ENCODE measurements at regions not wholly inside any gene's neighbourhood (a gene's known extent, or its start where the extent isn't known, plus 50 kb on each side); places are given as distances from the start of the nearest gene placed in this dataset.

DNA sequence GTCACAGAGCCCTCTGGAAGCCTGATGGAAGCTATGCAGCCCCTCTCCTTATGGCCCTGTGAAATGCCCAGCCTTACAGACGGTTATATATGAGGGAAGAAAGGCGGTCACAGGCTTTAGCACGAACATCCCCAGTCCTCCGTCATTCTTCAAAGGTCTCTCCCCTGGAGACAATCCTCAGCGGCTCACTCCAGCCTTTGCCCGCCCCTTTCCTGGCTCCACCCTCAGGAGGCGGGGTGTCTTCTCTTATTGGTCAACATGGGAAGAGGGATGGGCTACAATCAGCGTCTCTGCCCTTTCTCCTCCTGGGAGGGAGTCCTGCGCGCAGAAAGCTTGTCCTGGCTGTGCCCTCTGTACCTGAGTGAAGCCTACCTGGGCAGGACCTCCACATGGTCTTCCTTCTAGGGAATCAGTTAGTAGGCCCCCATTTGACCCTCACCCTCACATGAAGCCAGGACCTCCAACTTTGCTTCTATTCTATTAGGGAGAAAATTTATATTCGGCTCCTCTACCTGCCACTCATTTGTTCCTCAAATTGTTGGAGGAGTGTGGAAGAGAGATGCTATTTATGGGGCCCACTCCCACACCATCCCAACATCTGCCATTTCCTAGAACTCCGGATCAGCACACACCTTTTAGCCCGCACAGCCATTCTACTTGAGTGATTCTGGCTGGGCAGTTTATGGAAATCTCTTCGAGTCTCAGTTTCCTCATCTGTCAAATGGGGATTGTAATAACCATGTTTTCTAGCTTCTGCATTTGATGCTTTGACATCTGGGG is 112.9 kb upstream of the SLC6A11 start:
- TF ChIP-seq, protein P1, sequence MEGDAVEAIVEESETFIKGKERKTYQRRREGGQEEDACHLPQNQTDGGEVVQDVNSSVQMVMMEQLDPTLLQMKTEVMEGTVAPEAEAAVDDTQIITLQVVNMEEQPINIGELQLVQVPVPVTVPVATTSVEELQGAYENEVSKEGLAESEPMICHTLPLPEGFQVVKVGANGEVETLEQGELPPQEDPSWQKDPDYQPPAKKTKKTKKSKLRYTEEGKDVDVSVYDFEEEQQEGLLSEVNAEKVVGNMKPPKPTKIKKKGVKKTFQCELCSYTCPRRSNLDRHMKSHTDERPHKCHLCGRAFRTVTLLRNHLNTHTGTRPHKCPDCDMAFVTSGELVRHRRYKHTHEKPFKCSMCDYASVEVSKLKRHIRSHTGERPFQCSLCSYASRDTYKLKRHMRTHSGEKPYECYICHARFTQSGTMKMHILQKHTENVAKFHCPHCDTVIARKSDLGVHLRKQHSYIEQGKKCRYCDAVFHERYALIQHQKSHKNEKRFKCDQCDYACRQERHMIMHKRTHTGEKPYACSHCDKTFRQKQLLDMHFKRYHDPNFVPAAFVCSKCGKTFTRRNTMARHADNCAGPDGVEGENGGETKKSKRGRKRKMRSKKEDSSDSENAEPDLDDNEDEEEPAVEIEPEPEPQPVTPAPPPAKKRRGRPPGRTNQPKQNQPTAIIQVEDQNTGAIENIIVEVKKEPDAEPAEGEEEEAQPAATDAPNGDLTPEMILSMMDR (conservative IDR thresholded peaks at IDR 0.05; ENCODE audit: low read depth, low read length): no peak
- no peak for TF ChIP-seq EZH2 (IDR thresholded peaks at IDR 0.05; ENCODE audit: borderline replicate concordance, low read depth, low read length, poor library complexity, severe bottlenecking)

All from A673 (cell line).